OCI-LY7 (cell line): ENCODE measurements at regions not wholly inside any gene's neighbourhood (a gene's known extent, or its start where the extent isn't known, plus 50 kb on each side); places are given as distances from the start of the nearest gene placed in this dataset.

ENCODE experiments used
- BruUV-seq: library from RNA; stranded (reverse); fragments of 400-500 nt; replicated peaks from 2 replicates; lab custom pipeline; 2021; lab: Mats Ljungman, UMichigan
- CTCF ChIA-PET: fragments of 300-600 bp; sonication (Branson Sonifier 250); formaldehyde crosslinking; loops from one replicate; lab custom pipeline; 2022; ENCODE audit warnings: antibody characterized with exemption; ENCODE audit not compliant: unreplicated experiment; lab: Charles Lee
- POLR2A ChIA-PET: fragments of 300-600 bp; sonication (Branson Sonifier 250); formaldehyde crosslinking; loops from one replicate; lab custom pipeline; 2022; ENCODE audit warnings: antibody characterized with exemption; lab: Charles Lee
- DNase-seq: peaks from one replicate; pipeline ENCODE4 v3.0.0-alpha.2; 2015; ENCODE audit warnings: low spot score
- H2AFZ ChIP-seq: fragments of 200-600 bp; sonication (generic), shearing (Covaris generic); 2 replicates; pipeline ENCODE4 v1.6.1; 2014; ENCODE audit warnings: mild to moderate bottlenecking, antibody characterized with exemption, low read length, moderate library complexity
- H3K27ac ChIP-seq: fragments of 200-600 bp; sonication (generic); 2 replicates; pipeline ENCODE4 v1.5.1; 2014; ENCODE audit warnings: mixed run types, low read depth, mild to moderate bottlenecking, moderate library complexity, low read length, inconsistent platforms; ENCODE audit not compliant: poor library complexity, severe bottlenecking
- H3K36me3 ChIP-seq: fragments of 200-600 bp; sonication (generic); 2 replicates; pipeline ENCODE4 v1.6.1; 2014; ENCODE audit warnings: mild to moderate bottlenecking, antibody characterized with exemption, low read length, moderate library complexity, mixed read lengths; ENCODE audit not compliant: insufficient read depth
- H3K4me1 ChIP-seq: fragments of 200-600 bp; sonication (generic); 2 replicates; pipeline ENCODE4 v1.5.1; 2014; ENCODE audit warnings: mild to moderate bottlenecking, low read length; ENCODE audit not compliant: insufficient read depth, poor library complexity, severe bottlenecking
- H3K4me2 ChIP-seq: fragments of 200-600 bp; sonication (generic); 2 replicates; pipeline ENCODE4 v1.6.1; 2014; ENCODE audit warnings: mild to moderate bottlenecking, low read length
- H3K4me3 ChIP-seq: fragments of 200-600 bp; sonication (generic); 2 replicates; pipeline ENCODE4 v1.5.1; 2014; ENCODE audit warnings: mild to moderate bottlenecking, low read depth, low read length; ENCODE audit not compliant: poor library complexity, severe bottlenecking
- H3K79me2 ChIP-seq: fragments of 200-600 bp; sonication (generic); 2 replicates; pipeline ENCODE4 v1.6.1; 2016; ENCODE audit warnings: low read depth, mild to moderate bottlenecking, low read length, moderate library complexity, mixed read lengths; ENCODE audit not compliant: insufficient read depth
- H3K9me2 ChIP-seq: fragments of 200-600 bp; sonication (generic); 2 replicates; pipeline ENCODE4 v1.6.1; 2016; ENCODE audit warnings: mild to moderate bottlenecking, low read length, mixed read lengths; ENCODE audit not compliant: insufficient read depth
- H3K9me3 ChIP-seq: fragments of 200-600 bp; sonication (generic); 2 replicates; pipeline ENCODE4 v1.6.1; 2014; ENCODE audit warnings: mild to moderate bottlenecking, mixed run types, low read length, mixed read lengths
- H4K20me1 ChIP-seq: fragments of 200-600 bp; sonication (generic); 2 replicates; pipeline ENCODE4 v1.6.1; 2014; ENCODE audit warnings: mild to moderate bottlenecking, antibody characterized with exemption, low read length, moderate library complexity, mixed read lengths; ENCODE audit not compliant: insufficient read depth
- CTCF ChIP-seq: fragments of 200-600 bp; sonication (generic); conservative IDR thresholded peaks from 2 replicates; pipeline ENCODE4 v1.5.1; 2014; ENCODE audit warnings: mild to moderate bottlenecking, antibody characterized with exemption, low read length, moderate library complexity, mixed read lengths
- EZH2phosphoT487 ChIP-seq: fragments of 200-600 bp; sonication (generic); IDR thresholded peaks from 2 replicates; pipeline ENCODE4 v1.6.1; 2018; ENCODE audit warnings: low read depth, borderline replicate concordance, mild to moderate bottlenecking, mixed run types, antibody characterized with exemption, low read length, moderate library complexity, mixed read lengths
- intact Hi-C: fragments of 100-400 bp; cut with micrococcal nuclease; formaldehyde crosslinking; loops from one replicate; pipeline ENCODE4 v1.10.0; 2022; ENCODE audit not compliant: unreplicated experiment

- CTCF ChIA-PET: no interaction called here
- H3K4me1 ChIP-seq: no peaks in the 10 kb centered on the region
- H3K9me2 ChIP-seq: no peaks in the 10 kb centered on the region
- POLR2A ChIA-PET: no interaction called here
- H3K4me2 ChIP-seq: no peak overlapping the region
- no peaks in the 10 kb centered on the region for H3K9me3 ChIP-seq
- no peak for DNase-seq
- H3K27ac ChIP-seq: no peak overlapping the region
- no peaks in the 10 kb centered on the region for H4K20me1 ChIP-seq
- no peaks in the 10 kb centered on the region for H3K79me2 ChIP-seq
- H3K4me3 ChIP-seq: no peak overlapping the region
- intact Hi-C loops: no loop called here
- no peak for TF ChIP-seq EZH2phosphoT487
- no peak for TF ChIP-seq CTCF
- no TSS peak for BruUV-seq
- no peak overlapping the region for H2AFZ ChIP-seq
- H3K36me3 ChIP-seq: no peaks in the 10 kb centered on the region
Observed at GRCh38 chr4:14918336-14918735, 83.9 kb upstream of the CPEB2 start.

- no peak for DNase-seq
- no peaks in the 10 kb centered on the region for H4K20me1 ChIP-seq
- H3K79me2 ChIP-seq: no peaks in the 10 kb centered on the region
- no peak overlapping the region for H3K4me3 ChIP-seq
- H3K4me2 ChIP-seq: no peak overlapping the region
- BruUV-seq: no TSS peak
- CTCF ChIA-PET: no interaction called here
- H3K9me3 ChIP-seq: no peaks in the 10 kb centered on the region
- POLR2A ChIA-PET: no interaction called here
- intact Hi-C loops: no loop called here
- no peaks in the 10 kb centered on the region for H3K9me2 ChIP-seq
- TF ChIP-seq CTCF: no peak
- no peak for TF ChIP-seq EZH2phosphoT487
- H2AFZ ChIP-seq: no peak overlapping the region
- H3K36me3 ChIP-seq: no peaks in the 10 kb centered on the region
- no peaks in the 10 kb centered on the region for H3K4me1 ChIP-seq
- no peak overlapping the region for H3K27ac ChIP-seq
Observed at GRCh38 chr4:14919785-14920184, 82.5 kb upstream of the CPEB2 start.

- TF ChIP-seq EZH2phosphoT487: no peak
- TF ChIP-seq CTCF: no peak
- Histone ChIP-seq H2AFZ (no peak overlapping the region), H3K79me2 (no peaks in the 10 kb centered on the region), H3K4me2 (no peak overlapping the region), H3K9me2 (no peaks in the 10 kb centered on the region), H3K9me3 (no peaks in the 10 kb centered on the region), H4K20me1 (no peaks in the 10 kb centered on the region), H3K27ac (no peak overlapping the region), H3K36me3 (no peaks in the 10 kb centered on the region), H3K4me1 (no peaks in the 10 kb centered on the region), H3K4me3 (no peak overlapping the region)
- intact Hi-C loops: no loop called here
- no peak for DNase-seq
- BruUV-seq: no TSS peak
- CTCF ChIA-PET: no interaction called here
- POLR2A ChIA-PET: no interaction called here
Observed at GRCh38 chr4:14920237-14920636, 82.0 kb upstream of the CPEB2 start.
